Chondrocyte (in vitro differentiated cells): ENCODE measurements at regions not wholly inside any gene's neighbourhood (a gene's known extent, or its start where the extent isn't known, plus 50 kb on each side); places are given as distances from the start of the nearest gene placed in this dataset.

ENCODE experiments used
- DNase-seq: peaks from one replicate; pipeline ENCODE4 v3.0.0; 2021; ENCODE audit warnings: mixed read lengths, low spot score
- H3K27ac Mint-ChIP-seq: one replicate; pipeline ENCODE4 v1.8.0; 2021; ENCODE audit warnings: mild to moderate bottlenecking, moderate library complexity, mixed read lengths; ENCODE audit not compliant: unreplicated experiment
- H3K27me3 Mint-ChIP-seq: 2 replicates; pipeline ENCODE4 v1.8.0; 2021; ENCODE audit warnings: low read depth, mixed read lengths
- H3K36me3 Mint-ChIP-seq: 2 replicates; pipeline ENCODE4 v1.8.0; 2021; ENCODE audit warnings: low read depth, mixed read lengths
- H3K4me1 Mint-ChIP-seq: 2 replicates; pipeline ENCODE4 v1.8.0; 2021; ENCODE audit warnings: low read depth, mild to moderate bottlenecking, mixed read lengths
- H3K4me3 Mint-ChIP-seq: one replicate; pipeline ENCODE4 v1.8.0; 2021; ENCODE audit warnings: mild to moderate bottlenecking, moderate library complexity, mixed read lengths; ENCODE audit not compliant: unreplicated experiment
- H3K9me3 Mint-ChIP-seq: 2 replicates; pipeline ENCODE4 v1.8.0; 2021; ENCODE audit warnings: low read depth, mixed read lengths
- TF ChIP-seq, protein P1 (sequence below): fragments of 200-600 bp; sonication (generic); IDR thresholded peaks from 2 replicates; pipeline ENCODE4 v1.5.0; 2021; ENCODE audit warnings: antibody characterized with exemption, mild to moderate bottlenecking, moderate library complexity

DNA sequence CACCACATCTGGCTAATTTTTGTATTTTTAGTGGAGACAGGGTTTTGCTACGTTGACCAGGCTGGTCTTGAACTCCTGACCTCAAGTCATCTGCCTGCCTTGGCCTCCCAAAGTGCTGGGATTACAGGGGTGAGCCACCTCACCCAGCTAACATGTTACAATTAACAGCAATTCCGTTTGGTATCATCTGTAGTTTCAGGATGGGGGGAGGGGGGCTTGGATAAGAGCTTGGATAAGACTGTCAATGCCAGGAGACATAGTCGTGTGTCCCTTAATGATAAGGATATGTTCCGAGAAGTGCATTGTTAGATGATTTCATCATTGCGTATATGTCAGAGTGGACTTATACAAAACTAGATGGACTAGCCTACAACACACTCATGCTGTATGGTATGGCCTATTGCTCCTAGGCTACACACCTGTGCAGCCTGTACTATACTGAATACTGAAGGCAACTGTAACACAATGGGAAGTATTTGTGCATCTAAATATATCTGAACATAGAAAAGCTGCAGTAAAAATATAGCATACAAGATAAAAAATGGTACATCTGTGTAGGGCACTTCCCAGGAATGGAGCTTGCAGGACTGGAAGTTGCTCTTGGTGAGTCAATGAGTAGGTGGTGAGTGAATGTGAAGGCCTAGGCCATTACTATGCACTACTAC lies 103.9 kb upstream of the TNS3 start:
- H3K4me3 Mint-ChIP-seq, result no peak overlapping the region
- no peak overlapping the region for H3K27ac Mint-ChIP-seq
- no peaks in the 10 kb centered on the region for H3K36me3 Mint-ChIP-seq
- TF ChIP-seq, protein P1, sequence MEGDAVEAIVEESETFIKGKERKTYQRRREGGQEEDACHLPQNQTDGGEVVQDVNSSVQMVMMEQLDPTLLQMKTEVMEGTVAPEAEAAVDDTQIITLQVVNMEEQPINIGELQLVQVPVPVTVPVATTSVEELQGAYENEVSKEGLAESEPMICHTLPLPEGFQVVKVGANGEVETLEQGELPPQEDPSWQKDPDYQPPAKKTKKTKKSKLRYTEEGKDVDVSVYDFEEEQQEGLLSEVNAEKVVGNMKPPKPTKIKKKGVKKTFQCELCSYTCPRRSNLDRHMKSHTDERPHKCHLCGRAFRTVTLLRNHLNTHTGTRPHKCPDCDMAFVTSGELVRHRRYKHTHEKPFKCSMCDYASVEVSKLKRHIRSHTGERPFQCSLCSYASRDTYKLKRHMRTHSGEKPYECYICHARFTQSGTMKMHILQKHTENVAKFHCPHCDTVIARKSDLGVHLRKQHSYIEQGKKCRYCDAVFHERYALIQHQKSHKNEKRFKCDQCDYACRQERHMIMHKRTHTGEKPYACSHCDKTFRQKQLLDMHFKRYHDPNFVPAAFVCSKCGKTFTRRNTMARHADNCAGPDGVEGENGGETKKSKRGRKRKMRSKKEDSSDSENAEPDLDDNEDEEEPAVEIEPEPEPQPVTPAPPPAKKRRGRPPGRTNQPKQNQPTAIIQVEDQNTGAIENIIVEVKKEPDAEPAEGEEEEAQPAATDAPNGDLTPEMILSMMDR, result no peak
- DNase-seq, result no peak
- no peaks in the 10 kb centered on the region for H3K9me3 Mint-ChIP-seq
- peaks cover 20% of the 10 kb centered on the region for H3K4me1 Mint-ChIP-seq
- no peaks in the 10 kb centered on the region for H3K27me3 Mint-ChIP-seq

DNA sequence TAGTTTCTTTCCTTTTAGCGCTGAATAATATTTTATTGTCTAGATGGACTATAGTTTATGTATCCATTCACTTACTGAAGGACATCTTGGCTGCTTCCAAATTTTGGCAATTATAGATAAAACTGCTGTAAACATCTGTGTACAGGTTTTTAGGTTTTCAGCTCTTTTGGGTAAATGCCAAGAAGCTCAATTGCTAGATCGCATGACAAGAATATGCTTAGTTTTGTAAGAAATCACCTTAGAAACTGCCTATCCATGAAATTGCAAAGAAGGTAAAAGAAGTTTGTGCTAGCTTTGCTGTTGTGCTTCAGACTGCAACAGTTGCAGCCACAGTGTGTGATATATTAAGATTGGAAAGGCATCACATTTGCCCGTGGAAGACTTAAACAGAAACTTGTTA lies 103.2 kb upstream of the TNS3 start:
- Mint-ChIP-seq H3K4me1 (peaks cover 19% of the 10 kb centered on the region), H3K27me3 (no peaks in the 10 kb centered on the region), H3K27ac (no peak overlapping the region), H3K36me3 (no peaks in the 10 kb centered on the region), H3K9me3 (no peaks in the 10 kb centered on the region), H3K4me3 (no peak overlapping the region)
- TF ChIP-seq, protein P1, result no peak
- DNase-seq, result no peak

DNA sequence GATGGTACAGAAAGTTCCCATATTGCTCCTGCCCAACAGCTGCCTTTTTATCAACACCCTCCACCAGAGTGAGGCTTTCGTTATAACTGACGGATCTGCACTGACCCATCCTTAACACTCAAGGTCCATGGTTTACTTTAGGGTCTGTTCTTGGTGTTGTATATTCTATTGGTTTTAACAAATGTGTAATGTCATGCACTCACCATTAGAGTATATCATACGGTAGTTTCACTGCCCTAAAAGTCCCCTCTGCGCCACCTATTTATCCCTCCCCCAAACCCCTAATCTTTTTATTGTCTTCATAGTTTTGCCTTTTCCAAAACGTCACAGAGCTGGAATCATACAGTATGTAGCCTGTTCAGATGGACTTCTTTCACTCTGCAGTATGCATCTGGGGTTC lies 102.8 kb upstream of the TNS3 start:
- Mint-ChIP-seq H3K27ac (no peak overlapping the region), H3K4me1 (peaks cover 16% of the 10 kb centered on the region), H3K36me3 (no peaks in the 10 kb centered on the region), H3K27me3 (no peaks in the 10 kb centered on the region), H3K9me3 (no peaks in the 10 kb centered on the region), H3K4me3 (no peak overlapping the region)
- TF ChIP-seq, protein P1, result no peak
- DNase-seq, result no peak

DNA sequence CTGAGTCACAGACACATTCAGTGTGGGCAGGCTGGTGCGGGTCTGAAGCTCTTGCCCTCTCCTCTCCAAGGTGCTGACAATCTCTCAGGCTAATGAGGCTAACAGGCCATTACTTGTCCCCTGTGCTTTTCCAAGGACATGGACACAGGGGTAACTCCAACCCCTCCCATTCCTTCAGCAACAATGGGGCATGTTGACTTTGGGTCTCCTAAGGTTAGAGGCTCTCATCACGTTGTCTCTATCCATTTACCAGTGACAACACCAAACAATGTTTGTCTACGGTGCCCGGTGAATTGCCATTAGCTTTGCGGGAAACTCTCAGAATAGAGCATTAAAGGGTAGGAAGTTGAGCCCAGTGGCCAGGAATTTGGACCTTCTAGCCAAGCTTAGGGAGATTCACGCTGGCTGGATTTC lies 101.6 kb upstream of the TNS3 start:
- Mint-ChIP-seq H3K36me3 (no peaks in the 10 kb centered on the region), H3K4me3 (no peak overlapping the region), H3K9me3 (no peaks in the 10 kb centered on the region), H3K4me1 (peaks cover 6% of the 10 kb centered on the region), H3K27me3 (no peaks in the 10 kb centered on the region), H3K27ac (no peak overlapping the region)
- TF ChIP-seq, protein P1, result no peak
- no peak for DNase-seq

DNA sequence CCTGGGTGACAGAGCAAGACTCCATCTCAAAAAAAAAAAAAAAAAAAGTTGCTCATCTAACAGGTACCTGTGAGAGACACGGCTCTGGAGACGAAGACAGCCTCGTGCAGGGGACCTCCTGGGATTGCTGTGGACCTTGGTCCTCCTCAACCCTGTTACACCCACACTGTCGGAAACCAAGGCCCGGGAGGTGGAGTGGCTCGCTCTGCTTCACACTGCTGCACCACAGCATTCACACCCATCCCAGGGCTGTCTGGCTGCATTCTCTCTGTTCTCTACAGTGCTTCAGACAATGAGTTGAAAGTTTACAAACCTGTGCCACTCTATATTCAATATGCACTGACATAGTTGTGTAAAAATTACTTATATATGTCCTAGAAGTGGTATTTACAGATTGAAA lies 101.0 kb upstream of the TNS3 start:
- Mint-ChIP-seq H3K27me3 (no peaks in the 10 kb centered on the region), H3K27ac (no peak overlapping the region), H3K9me3 (no peaks in the 10 kb centered on the region), H3K4me1 (peaks cover 5% of the 10 kb centered on the region), H3K4me3 (no peak overlapping the region), H3K36me3 (no peaks in the 10 kb centered on the region)
- DNase-seq, result no peak
- TF ChIP-seq, protein P1, result no peak
